Suppressor macrophage treated with lipopolysaccharide for 4 hours (primary cell): ENCODE measurements at regions not wholly inside any gene's neighbourhood (a gene's known extent, or its start where the extent isn't known, plus 50 kb on each side); places are given as distances from the start of the nearest gene placed in this dataset.
"Not testable (repeated sequence)": the region's sequence is repeated elsewhere in the genome, so short reads cannot be mapped to it uniquely, and the experiment has no call there.

Experiments
- DNase-seq: peaks from one replicate; pipeline ENCODE4 v3.0.0-alpha.2; 2020

DNA sequence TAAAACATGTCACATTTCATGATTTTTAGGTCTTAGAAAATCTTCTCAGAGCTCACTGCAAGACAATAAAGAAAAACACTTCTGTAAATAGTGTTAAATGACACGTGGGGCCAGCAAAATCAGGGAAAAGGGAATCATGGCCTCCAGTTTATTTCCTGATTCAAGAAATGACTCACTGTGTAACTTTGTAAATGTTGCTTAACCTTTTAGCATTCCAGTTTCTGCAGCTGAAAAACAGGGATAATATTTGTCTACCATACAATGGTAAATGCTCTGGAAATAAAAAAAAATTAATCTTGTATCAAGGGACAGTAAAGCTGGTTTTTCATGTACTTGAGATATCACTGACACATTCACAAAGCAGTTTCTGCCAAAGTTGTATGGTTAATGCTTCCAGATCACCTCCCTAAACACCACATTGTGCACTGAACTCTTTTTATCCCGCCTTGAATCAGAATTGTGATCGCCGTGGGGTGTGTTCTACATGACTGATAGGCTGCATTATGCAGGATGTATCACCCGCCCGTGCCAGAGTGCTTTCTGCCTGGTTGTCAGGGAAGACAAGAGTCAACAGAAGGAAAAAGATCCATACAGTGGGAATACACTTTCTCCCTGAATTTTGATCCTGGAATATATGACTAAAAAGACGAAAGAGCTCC lies 238.8 kb downstream of the IKZF2 start:
- peak; percentile 9 for DNase-seq

GRCh38 chr2:212911011-212911410 lies 240.4 kb downstream of the IKZF2 start:
- no peak for DNase-seq

- peak; percentile 47 for DNase-seq
These were observed 242.6 kb downstream of the IKZF2 start for GRCh38 chr2:212908682-212909435.

DNA sequence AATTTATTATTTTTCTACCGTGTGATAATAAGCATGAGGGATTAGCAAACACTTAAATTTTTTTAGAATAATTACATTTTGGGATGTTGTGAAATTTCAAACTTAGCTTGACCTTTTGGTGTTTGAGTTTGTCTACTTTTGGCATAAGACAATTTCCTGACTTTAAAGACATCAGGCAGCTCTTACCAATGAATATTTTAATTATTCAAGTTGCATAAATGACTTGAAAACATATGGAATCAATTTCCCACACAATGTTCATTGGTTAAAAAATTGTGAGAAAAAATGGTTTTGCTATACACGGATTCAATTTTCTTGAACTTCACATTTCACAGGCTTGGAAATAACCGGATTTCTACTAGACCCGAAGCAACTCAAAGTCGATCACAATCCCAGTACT lies 243.4 kb downstream of the IKZF2 start:
- DNase-seq: no peak

DNA sequence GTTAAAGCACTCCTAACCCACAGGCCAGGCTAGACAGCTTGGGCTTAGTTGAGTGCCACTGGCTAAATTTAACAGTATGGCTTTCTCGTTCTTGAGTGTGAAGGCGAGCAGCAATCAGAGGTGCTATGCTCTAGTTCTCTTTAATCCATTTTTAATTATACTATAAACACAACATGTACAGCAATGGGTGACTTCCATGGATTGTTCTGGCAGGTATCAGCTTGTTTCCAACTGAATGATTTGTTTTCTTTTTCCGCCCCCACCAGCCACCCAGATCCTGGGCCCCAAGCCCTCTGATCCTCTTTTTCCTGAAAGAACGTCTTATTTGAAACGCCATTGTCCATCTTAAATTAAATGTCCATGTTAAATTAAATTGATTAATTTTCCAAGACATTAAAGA lies 244.8 kb downstream of the IKZF2 start:
- no peak for DNase-seq

- no peak for DNase-seq
These were observed 245.7 kb downstream of the IKZF2 start for GRCh38 chr2:212905640-212906201.

DNA sequence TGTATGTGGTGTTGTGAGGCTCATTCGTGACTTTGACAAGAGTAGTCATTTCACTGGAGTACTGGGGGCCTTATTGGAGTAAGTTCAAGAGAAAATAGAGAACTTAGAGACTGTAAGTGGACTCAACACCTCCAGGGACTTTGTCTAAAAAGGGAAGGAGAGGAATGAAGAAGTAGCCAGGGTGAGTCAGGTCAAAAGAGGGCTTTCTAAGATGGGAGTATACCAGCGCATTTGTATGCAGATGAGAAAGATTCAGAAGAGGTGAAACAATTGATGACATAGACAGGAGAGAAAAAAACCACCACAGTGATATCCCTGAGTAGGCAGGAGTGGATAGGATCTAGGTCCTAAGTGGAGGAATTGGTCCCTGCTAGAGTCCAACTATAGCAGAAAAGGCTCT lies 246.8 kb downstream of the IKZF2 start:
- peak; percentile 27 for DNase-seq

DNA sequence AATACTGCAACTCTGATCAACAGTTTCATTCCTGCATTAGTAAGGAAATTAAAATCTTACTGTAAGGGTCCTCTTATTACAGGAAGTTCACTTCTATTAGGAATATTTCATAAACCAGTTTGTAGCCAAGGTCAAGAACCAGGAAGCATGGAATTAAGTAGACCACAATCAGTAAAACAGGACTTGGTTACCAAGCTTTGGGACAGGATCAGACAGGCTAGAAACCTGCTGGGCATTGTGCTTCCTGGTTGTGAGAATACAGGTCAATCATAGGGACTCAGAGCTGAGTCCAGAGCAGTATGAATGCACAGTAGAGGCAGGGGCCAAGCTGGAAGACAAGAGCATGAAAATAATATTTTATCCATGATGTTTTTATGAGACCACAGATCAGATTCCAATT lies 248.0 kb downstream of the IKZF2 start:
- DNase-seq: no peak

DNA sequence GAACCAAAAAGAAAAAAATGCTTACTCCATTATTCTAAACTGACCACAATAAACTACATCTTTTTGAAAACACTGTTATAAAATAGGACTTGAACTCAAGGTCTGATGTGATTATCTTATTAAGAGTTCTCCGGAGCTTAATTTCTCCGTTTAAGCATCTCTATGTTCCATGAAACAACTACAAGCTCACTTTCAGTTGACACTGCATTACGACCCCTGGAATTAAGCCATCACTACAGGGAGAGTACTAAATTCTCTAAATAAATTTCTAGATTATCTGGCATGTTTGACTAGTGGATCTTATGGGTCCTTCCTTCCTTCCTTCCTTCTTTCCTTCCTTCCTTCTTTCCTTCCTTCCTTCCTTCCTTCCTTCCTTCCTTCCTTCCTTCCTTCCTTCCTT lies 249.0 kb downstream of the IKZF2 start:
- DNase-seq: no peak

GRCh38 chr2:212901604-212902275 lies 249.7 kb downstream of the IKZF2 start:
- no peak for DNase-seq

- DNase-seq: no peak
These were observed 250.7 kb downstream of the IKZF2 start for GRCh38 chr2:212900715-212901114.

- DNase-seq: no peak
These were observed 253.4 kb downstream of the IKZF2 start for GRCh38 chr2:212898011-212898410.

DNA sequence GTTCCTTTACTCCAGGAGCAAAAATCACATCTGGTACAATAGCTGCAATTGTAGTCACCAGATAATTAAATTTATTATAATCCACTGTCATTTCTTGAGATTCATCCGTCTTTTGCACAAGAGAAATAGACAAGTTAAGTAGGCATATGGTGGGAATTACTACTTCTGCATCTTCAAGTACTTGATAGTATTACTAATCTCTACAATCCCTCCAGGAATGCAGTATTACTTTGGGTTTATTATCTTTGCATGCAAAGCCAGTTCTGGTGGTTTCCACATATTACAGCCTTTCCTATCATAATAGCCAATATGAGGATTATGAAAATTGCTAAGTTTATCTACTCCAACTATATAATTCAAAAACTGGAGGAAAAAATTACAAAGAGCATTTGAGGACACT lies 254.1 kb downstream of the IKZF2 start:
- DNase-seq: no peak

DNA sequence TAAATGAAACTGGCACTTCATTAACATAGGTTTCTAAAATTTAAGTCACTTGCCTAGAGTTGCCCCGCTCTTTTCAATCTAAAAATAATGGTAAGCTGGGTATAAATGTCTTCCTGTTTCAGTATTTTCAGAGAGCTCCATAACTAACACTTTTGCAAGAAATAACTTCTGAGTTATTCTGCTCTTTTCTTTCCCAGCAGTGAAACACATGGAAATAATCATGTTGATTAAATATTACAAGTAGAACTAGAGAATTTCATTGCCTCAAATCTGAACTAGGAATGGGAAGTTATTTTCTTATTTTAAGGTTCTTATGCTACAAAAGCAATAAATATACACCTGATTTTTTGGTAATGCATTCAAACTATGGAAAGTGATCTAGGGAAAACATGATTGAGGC lies 257.4 kb downstream of the IKZF2 start:
- no peak for DNase-seq

- DNase-seq: no peak
These were observed 258.2 kb downstream of the IKZF2 start for GRCh38 chr2:212893216-212893615.

DNA sequence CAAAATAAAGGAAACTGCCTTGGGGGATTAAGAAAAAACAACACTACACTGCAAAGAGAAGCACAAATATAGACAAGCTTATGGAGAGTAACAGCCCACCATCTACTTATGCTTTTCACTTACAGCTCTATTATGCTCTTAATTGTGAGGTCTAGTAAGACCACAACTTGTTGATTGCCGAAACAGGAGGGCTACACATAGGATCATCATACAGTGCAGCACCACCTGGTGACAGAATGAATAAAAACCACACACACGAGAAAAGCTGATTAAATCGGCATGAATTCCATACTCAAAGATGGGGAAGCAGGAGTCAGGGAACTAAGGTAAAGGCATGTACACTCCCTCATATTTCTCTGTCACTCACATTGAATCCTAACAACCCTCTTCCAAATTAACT lies 259.2 kb downstream of the IKZF2 start:
- DNase-seq: no peak

- DNase-seq: no peak
These were observed 259.8 kb downstream of the IKZF2 start for GRCh38 chr2:212891580-212891979.

GRCh38 chr2:212882626-212883025 lies 268.8 kb downstream of the IKZF2 start:
- no peak for DNase-seq

DNA sequence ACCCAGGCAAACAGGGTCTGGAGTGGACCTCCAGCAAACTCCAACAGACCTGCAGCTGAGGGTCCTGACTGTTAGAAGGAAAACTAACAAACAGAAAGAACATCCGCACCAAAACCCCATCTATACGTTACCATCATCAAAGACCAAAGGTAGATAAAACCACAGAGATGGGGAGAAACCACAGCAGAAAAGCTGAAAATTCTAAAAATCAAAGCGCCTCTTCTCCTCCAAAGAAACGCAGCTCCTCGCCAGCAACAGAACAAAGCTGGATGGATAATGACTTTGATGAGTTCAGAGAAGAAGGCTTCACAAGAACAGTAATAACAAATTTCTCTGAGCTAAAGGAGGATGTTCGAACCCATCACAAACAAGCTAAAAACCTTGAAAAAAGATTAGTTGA lies 274.9 kb downstream of the IKZF2 start:
- DNase-seq: not testable (repeated sequence)

- DNase-seq: not testable (repeated sequence)
These were observed 275.5 kb downstream of the IKZF2 start for GRCh38 chr2:212875950-212876349.

DNA sequence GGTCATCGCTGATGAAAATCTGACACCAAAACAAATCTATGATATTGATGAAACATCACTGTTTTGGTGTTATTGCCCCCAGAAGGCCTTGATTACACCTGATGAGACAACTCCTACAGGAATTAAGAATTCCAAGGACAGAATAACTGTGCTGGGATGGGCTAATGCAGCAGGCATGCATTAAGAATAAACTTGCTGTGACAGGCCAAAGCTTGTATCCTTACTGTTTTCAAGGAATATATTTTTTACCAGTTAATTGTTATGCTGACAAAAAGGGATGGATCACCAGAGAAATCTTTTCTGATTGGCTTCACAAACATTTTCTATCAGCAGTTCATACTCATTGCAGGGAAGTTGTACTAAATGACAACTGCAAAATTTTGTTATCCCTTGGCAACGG lies 278.2 kb downstream of the IKZF2 start:
- no peak for DNase-seq

DNA sequence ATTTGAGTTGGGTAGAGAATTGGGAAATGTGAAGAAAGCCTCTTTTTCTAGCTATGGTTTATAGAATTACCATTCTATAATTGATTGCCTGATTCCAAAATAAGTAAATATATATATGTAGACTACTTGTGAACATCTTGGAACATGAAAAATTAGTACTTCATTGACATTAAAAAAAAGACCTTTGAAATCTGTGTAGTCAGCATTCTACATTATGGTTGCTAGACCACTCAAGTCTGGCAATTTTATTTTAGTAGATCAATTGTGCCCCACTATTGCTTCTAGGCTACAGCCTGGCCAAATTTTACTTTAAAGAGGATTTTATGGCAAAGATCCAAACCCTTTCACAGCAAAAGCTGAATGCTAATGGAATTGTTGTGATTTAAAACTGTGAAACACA lies 279.8 kb downstream of the IKZF2 start:
- no peak for DNase-seq

GRCh38 chr2:212864186-212864585 lies 287.2 kb downstream of the IKZF2 start:
- DNase-seq: no peak

GRCh38 chr2:212863185-212863588 lies 288.2 kb downstream of the IKZF2 start:
- DNase-seq: peak; percentile 45
